OCI-LY7 (cell line): ENCODE measurements at regions not wholly inside any gene's neighbourhood (a gene's known extent, or its start where the extent isn't known, plus 50 kb on each side); places are given as distances from the start of the nearest gene placed in this dataset.

ENCODE experiments used
- BruUV-seq: library from RNA; stranded (reverse); fragments of 400-500 nt; replicated peaks from 2 replicates; lab custom pipeline; 2021; lab: Mats Ljungman, UMichigan
- CTCF ChIA-PET: fragments of 300-600 bp; sonication (Branson Sonifier 250); formaldehyde crosslinking; loops from one replicate; lab custom pipeline; 2022; ENCODE audit warnings: antibody characterized with exemption; ENCODE audit not compliant: unreplicated experiment; lab: Charles Lee
- POLR2A ChIA-PET: fragments of 300-600 bp; sonication (Branson Sonifier 250); formaldehyde crosslinking; loops from one replicate; lab custom pipeline; 2022; ENCODE audit warnings: antibody characterized with exemption; lab: Charles Lee
- DNase-seq: peaks from one replicate; pipeline ENCODE4 v3.0.0-alpha.2; 2015; ENCODE audit warnings: low spot score
- H2AFZ ChIP-seq: fragments of 200-600 bp; sonication (generic), shearing (Covaris generic); 2 replicates; pipeline ENCODE4 v1.6.1; 2014; ENCODE audit warnings: mild to moderate bottlenecking, antibody characterized with exemption, low read length, moderate library complexity
- H3K27ac ChIP-seq: fragments of 200-600 bp; sonication (generic); 2 replicates; pipeline ENCODE4 v1.5.1; 2014; ENCODE audit warnings: mixed run types, low read depth, mild to moderate bottlenecking, moderate library complexity, low read length, inconsistent platforms; ENCODE audit not compliant: poor library complexity, severe bottlenecking
- H3K36me3 ChIP-seq: fragments of 200-600 bp; sonication (generic); 2 replicates; pipeline ENCODE4 v1.6.1; 2014; ENCODE audit warnings: mild to moderate bottlenecking, antibody characterized with exemption, low read length, moderate library complexity, mixed read lengths; ENCODE audit not compliant: insufficient read depth
- H3K4me1 ChIP-seq: fragments of 200-600 bp; sonication (generic); 2 replicates; pipeline ENCODE4 v1.5.1; 2014; ENCODE audit warnings: mild to moderate bottlenecking, low read length; ENCODE audit not compliant: insufficient read depth, poor library complexity, severe bottlenecking
- H3K4me2 ChIP-seq: fragments of 200-600 bp; sonication (generic); 2 replicates; pipeline ENCODE4 v1.6.1; 2014; ENCODE audit warnings: mild to moderate bottlenecking, low read length
- H3K4me3 ChIP-seq: fragments of 200-600 bp; sonication (generic); 2 replicates; pipeline ENCODE4 v1.5.1; 2014; ENCODE audit warnings: mild to moderate bottlenecking, low read depth, low read length; ENCODE audit not compliant: poor library complexity, severe bottlenecking
- H3K79me2 ChIP-seq: fragments of 200-600 bp; sonication (generic); 2 replicates; pipeline ENCODE4 v1.6.1; 2016; ENCODE audit warnings: low read depth, mild to moderate bottlenecking, low read length, moderate library complexity, mixed read lengths; ENCODE audit not compliant: insufficient read depth
- H3K9me2 ChIP-seq: fragments of 200-600 bp; sonication (generic); 2 replicates; pipeline ENCODE4 v1.6.1; 2016; ENCODE audit warnings: mild to moderate bottlenecking, low read length, mixed read lengths; ENCODE audit not compliant: insufficient read depth
- H3K9me3 ChIP-seq: fragments of 200-600 bp; sonication (generic); 2 replicates; pipeline ENCODE4 v1.6.1; 2014; ENCODE audit warnings: mild to moderate bottlenecking, mixed run types, low read length, mixed read lengths
- H4K20me1 ChIP-seq: fragments of 200-600 bp; sonication (generic); 2 replicates; pipeline ENCODE4 v1.6.1; 2014; ENCODE audit warnings: mild to moderate bottlenecking, antibody characterized with exemption, low read length, moderate library complexity, mixed read lengths; ENCODE audit not compliant: insufficient read depth
- EZH2phosphoT487 ChIP-seq: fragments of 200-600 bp; sonication (generic); IDR thresholded peaks from 2 replicates; pipeline ENCODE4 v1.6.1; 2018; ENCODE audit warnings: low read depth, borderline replicate concordance, mild to moderate bottlenecking, mixed run types, antibody characterized with exemption, low read length, moderate library complexity, mixed read lengths
- intact Hi-C: fragments of 100-400 bp; cut with micrococcal nuclease; formaldehyde crosslinking; loops from one replicate; pipeline ENCODE4 v1.10.0; 2022; ENCODE audit not compliant: unreplicated experiment
- TF ChIP-seq, protein P1 (sequence below): fragments of 200-600 bp; sonication (generic); conservative IDR thresholded peaks from 2 replicates; pipeline ENCODE4 v1.5.1; 2014; ENCODE audit warnings: mild to moderate bottlenecking, antibody characterized with exemption, low read length, moderate library complexity, mixed read lengths

DNA sequence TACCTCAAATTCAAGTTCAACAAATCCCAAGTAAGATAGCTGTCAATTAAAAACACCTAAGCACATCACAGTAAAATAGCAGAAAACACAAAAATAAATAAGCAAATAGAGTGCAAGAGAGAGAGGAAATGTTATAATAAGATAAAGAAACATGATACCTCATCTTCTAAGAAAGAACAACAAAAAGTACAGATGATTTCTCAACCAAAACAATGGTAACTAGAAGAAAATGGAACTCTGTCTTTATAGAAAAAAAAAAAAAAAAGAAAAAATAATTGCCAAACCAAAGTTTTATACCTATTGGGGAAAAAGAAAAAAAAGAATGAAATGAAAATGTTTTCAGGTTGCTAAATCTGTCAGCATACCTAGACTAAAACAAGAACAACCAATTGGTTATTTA is 1253.5 kb upstream of the CDH2 start:
- Histone ChIP-seq H4K20me1 (no peaks in the 10 kb centered on the region), H3K4me2 (no peak overlapping the region), H3K36me3 (no peaks in the 10 kb centered on the region), H3K79me2 (no peaks in the 10 kb centered on the region), H3K27ac (no peak overlapping the region), H2AFZ (no peak overlapping the region), H3K9me3 (0 out of 2 replicates have a peak, but pooled peaks cover 13% of the 10 kb centered on the region), H3K4me1 (no peaks in the 10 kb centered on the region), H3K9me2 (no peaks in the 10 kb centered on the region), H3K4me3 (no peak overlapping the region)
- CTCF ChIA-PET, result no interaction called here
- BruUV-seq, result no TSS peak
- TF ChIP-seq, protein P1, sequence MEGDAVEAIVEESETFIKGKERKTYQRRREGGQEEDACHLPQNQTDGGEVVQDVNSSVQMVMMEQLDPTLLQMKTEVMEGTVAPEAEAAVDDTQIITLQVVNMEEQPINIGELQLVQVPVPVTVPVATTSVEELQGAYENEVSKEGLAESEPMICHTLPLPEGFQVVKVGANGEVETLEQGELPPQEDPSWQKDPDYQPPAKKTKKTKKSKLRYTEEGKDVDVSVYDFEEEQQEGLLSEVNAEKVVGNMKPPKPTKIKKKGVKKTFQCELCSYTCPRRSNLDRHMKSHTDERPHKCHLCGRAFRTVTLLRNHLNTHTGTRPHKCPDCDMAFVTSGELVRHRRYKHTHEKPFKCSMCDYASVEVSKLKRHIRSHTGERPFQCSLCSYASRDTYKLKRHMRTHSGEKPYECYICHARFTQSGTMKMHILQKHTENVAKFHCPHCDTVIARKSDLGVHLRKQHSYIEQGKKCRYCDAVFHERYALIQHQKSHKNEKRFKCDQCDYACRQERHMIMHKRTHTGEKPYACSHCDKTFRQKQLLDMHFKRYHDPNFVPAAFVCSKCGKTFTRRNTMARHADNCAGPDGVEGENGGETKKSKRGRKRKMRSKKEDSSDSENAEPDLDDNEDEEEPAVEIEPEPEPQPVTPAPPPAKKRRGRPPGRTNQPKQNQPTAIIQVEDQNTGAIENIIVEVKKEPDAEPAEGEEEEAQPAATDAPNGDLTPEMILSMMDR, result no peak
- TF ChIP-seq EZH2phosphoT487, result no peak
- intact Hi-C loops, result no loop called here
- DNase-seq, result no peak
- POLR2A ChIA-PET, result no interaction called here

- no peaks in the 10 kb centered on the region for H3K9me3 ChIP-seq
- intact Hi-C loops, result no loop called here
- H3K4me1 ChIP-seq, result no peaks in the 10 kb centered on the region
- H2AFZ ChIP-seq, result no peak overlapping the region
- BruUV-seq, result no TSS peak
- H3K79me2 ChIP-seq, result no peaks in the 10 kb centered on the region
- H3K4me3 ChIP-seq, result no peak overlapping the region
- H3K9me2 ChIP-seq, result no peaks in the 10 kb centered on the region
- H3K27ac ChIP-seq, result no peak overlapping the region
- POLR2A ChIA-PET, result no interaction called here
- H3K36me3 ChIP-seq, result no peaks in the 10 kb centered on the region
- no peak overlapping the region for H3K4me2 ChIP-seq
- DNase-seq, result no peak
- CTCF ChIA-PET, result no interaction called here
- TF ChIP-seq, protein P1, result no peak
- TF ChIP-seq EZH2phosphoT487, result no peak
- H4K20me1 ChIP-seq, result no peaks in the 10 kb centered on the region
These were observed 1241.2 kb upstream of the CDH2 start for GRCh38 chr18:29418136-29418535.

- no peak overlapping the region for H3K4me2 ChIP-seq
- no peaks in the 10 kb centered on the region for H3K4me1 ChIP-seq
- DNase-seq, result no peak
- H3K4me3 ChIP-seq, result no peak overlapping the region
- ChIA-PET POLR2A (no interaction called here), CTCF (no interaction called here)
- no peak overlapping the region for H3K27ac ChIP-seq
- H3K9me3 ChIP-seq, result no peaks in the 10 kb centered on the region
- no peaks in the 10 kb centered on the region for H3K36me3 ChIP-seq
- intact Hi-C loops, result no loop called here
- TF ChIP-seq, protein P1, result no peak
- no peak for TF ChIP-seq EZH2phosphoT487
- no TSS peak for BruUV-seq
- H3K79me2 ChIP-seq, result no peaks in the 10 kb centered on the region
- no peak overlapping the region for H2AFZ ChIP-seq
- H3K9me2 ChIP-seq, result no peaks in the 10 kb centered on the region
- no peaks in the 10 kb centered on the region for H4K20me1 ChIP-seq
These were observed 1230.1 kb upstream of the CDH2 start for GRCh38 chr18:29406996-29407395.
